ENCODE measurements at regions not wholly inside any gene's neighbourhood (a gene's known extent, or its start where the extent isn't known, plus 50 kb on each side); places are given as distances from the start of the nearest gene placed in this dataset.

GRCh38 chr18:42617221-42617620 is 498.3 kb downstream of the RIT2 start:
- TF ChIP-seq CTCF (IDR thresholded peaks at IDR 0.05) (no peak), POLR2A (IDR thresholded peaks at IDR 0.05; ENCODE audit: low read length) (no peak), MAX (IDR thresholded peaks at IDR 0.05) (no peak), SREBF2 (IDR thresholded peaks at IDR 0.05) (no peak), CEBPB (IDR thresholded peaks at IDR 0.05) (no peak), HDAC2 (IDR thresholded peaks at IDR 0.05) (no peak), CHD2 (IDR thresholded peaks at IDR 0.05; ENCODE audit: low read length, partially characterized antibody) (no peak)
